HL-60 (cell line): ENCODE measurements at regions not wholly inside any gene's neighbourhood (a gene's known extent, or its start where the extent isn't known, plus 50 kb on each side); places are given as distances from the start of the nearest gene placed in this dataset.

Experiments
- GABPA ChIP-seq: IDR thresholded peaks from 2 replicates; pipeline ENCODE4 v1.6.1; 2012; ENCODE audit warnings: low read depth
- POLR2AphosphoS5 ChIP-seq: IDR thresholded peaks from 2 replicates; pipeline ENCODE4 v1.6.1; 2012; ENCODE audit warnings: low read depth
- SPI1 ChIP-seq: IDR thresholded peaks from 2 replicates; pipeline ENCODE4 v1.6.1; 2012; ENCODE audit warnings: low read depth, mild to moderate bottlenecking, borderline replicate concordance
- TF ChIP-seq, protein P1 (sequence below): IDR thresholded peaks from one replicate; pipeline ENCODE4 v1.5.1; 2011; ENCODE audit warnings: low read length, control low read depth, inconsistent platforms; ENCODE audit not compliant: insufficient read depth
- TF ChIP-seq, protein P2 (sequence below): IDR thresholded peaks from 2 replicates; pipeline ENCODE4 v1.6.1; 2012; ENCODE audit warnings: low read depth; ENCODE audit not compliant: insufficient replicate concordance

DNA sequence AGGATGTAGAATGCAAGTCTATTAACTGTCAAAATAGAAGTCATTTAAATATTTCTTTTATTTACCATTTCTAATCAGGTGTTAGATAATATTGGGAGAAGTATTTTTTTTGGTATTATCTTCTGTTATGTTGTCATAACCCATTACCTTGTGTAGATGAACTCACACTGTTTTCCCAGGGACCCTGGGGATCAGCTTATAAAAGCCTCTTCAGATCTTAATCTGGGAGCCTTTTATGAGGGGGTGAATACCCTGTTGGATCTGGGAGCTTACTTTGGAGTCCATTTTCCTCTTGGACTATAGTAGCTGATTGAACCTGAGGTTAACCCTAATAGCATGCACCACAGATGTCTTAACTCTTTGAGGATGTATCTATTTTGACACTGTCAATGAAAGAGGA, 176.3 kb upstream of the ATP2B1 start:
- TF ChIP-seq, protein P1, sequence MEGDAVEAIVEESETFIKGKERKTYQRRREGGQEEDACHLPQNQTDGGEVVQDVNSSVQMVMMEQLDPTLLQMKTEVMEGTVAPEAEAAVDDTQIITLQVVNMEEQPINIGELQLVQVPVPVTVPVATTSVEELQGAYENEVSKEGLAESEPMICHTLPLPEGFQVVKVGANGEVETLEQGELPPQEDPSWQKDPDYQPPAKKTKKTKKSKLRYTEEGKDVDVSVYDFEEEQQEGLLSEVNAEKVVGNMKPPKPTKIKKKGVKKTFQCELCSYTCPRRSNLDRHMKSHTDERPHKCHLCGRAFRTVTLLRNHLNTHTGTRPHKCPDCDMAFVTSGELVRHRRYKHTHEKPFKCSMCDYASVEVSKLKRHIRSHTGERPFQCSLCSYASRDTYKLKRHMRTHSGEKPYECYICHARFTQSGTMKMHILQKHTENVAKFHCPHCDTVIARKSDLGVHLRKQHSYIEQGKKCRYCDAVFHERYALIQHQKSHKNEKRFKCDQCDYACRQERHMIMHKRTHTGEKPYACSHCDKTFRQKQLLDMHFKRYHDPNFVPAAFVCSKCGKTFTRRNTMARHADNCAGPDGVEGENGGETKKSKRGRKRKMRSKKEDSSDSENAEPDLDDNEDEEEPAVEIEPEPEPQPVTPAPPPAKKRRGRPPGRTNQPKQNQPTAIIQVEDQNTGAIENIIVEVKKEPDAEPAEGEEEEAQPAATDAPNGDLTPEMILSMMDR = no peak
- TF ChIP-seq, protein P2, sequence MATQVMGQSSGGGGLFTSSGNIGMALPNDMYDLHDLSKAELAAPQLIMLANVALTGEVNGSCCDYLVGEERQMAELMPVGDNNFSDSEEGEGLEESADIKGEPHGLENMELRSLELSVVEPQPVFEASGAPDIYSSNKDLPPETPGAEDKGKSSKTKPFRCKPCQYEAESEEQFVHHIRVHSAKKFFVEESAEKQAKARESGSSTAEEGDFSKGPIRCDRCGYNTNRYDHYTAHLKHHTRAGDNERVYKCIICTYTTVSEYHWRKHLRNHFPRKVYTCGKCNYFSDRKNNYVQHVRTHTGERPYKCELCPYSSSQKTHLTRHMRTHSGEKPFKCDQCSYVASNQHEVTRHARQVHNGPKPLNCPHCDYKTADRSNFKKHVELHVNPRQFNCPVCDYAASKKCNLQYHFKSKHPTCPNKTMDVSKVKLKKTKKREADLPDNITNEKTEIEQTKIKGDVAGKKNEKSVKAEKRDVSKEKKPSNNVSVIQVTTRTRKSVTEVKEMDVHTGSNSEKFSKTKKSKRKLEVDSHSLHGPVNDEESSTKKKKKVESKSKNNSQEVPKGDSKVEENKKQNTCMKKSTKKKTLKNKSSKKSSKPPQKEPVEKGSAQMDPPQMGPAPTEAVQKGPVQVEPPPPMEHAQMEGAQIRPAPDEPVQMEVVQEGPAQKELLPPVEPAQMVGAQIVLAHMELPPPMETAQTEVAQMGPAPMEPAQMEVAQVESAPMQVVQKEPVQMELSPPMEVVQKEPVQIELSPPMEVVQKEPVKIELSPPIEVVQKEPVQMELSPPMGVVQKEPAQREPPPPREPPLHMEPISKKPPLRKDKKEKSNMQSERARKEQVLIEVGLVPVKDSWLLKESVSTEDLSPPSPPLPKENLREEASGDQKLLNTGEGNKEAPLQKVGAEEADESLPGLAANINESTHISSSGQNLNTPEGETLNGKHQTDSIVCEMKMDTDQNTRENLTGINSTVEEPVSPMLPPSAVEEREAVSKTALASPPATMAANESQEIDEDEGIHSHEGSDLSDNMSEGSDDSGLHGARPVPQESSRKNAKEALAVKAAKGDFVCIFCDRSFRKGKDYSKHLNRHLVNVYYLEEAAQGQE = no peak
- TF ChIP-seq POLR2AphosphoS5 (no peak), SPI1 (no peak), GABPA (no peak)
